ENCODE measurements at regions not wholly inside any gene's neighbourhood (a gene's known extent, or its start where the extent isn't known, plus 50 kb on each side); places are given as distances from the start of the nearest gene placed in this dataset.

DNA sequence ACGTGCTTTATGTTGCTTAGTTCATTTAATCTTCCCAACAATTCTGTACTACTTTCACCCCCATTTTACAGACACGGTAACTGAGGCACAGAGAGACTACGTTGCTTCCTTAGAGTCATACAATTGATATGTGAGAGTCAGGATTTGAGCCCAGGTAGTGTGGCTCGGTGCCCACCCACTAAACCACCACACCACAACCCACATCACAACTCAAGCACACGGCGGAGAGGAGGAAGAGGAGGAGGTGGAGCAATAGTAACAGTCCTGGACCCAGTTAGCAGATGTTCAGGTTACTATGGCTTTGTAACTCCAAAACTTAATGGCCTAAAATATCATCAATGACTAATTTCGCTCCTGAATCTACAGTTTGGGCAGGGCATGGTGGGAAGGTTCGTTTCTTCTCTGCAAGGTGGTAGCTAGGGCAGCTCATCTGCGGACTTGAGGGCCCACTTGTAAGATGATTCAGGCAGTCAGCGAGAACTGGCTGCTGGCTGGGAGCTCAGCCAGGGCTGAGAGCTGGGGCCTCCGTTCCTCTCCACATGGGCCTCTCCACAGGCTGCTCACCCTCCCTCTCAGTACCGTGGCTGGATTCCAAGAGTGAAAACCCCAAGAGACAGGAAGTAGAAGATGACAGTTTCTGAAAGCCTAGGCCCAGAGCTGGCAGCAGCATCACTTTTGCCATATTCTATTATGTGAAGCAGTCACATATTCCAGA is 167.1 kb downstream of the ZFP36L2 start:
- ChIA-PET CTCF (interaction anchor here (0.6 to 1.0 kb wide), 2 partner anchors 8 to 83 kb away, joined by 4 read pairs; no protein-coding TSS in a partner anchor), SMC1A (ENCODE audit: uncharacterized antibody, unreplicated experiment) (interaction anchor here (1.0 kb wide), 1 partner anchor 462 kb away, joined by 3 read pairs; no protein-coding TSS in a partner anchor), RAD21 (ENCODE audit: unreplicated experiment) (no interaction called here), POLR2A (interaction anchor here (0.5 kb wide), 1 partner anchor 86 kb away, joined by 5 read pairs; no protein-coding TSS in a partner anchor)
- Histone ChIP-seq H3K27ac (ENCODE audit: control insufficient read depth, insufficient read depth) (peak overlapping the region; percentile 50), H2AFZ (ENCODE audit: control insufficient read depth, low read depth, low read length) (peak overlapping the region; percentile 74), H3K27me3 (replicated peaks in 1 of 2; ENCODE audit: control insufficient read depth in 2 of 2, insufficient read depth in 2 of 2, low read length in 1 of 2) (no peaks in the 10 kb centered on the region; a peak in 1 of 4 replicates), H3K4me2 (ENCODE audit: control insufficient read depth, insufficient read depth) (peak overlapping the region; percentile 71), H3K4me1 (ENCODE audit: control insufficient read depth, insufficient read depth, low read length) (peaks cover 13% of the 10 kb centered on the region), H3K9me3 (replicated peaks; ENCODE audit: control insufficient read depth, insufficient read depth, low read length) (0 out of 3 replicates have a peak, but pooled peaks cover 2% of the 10 kb centered on the region), H3K4me3 (no peak overlapping the region), H4K20me1 (ENCODE audit: control insufficient read depth, insufficient read depth) (no peaks in the 10 kb centered on the region; the same call in 1 of the 2 replicates), H3K9ac (ENCODE audit: control insufficient read depth, insufficient read depth, low read length) (no peak overlapping the region), H3K79me2 (ENCODE audit: control insufficient read depth, insufficient read depth, low read length) (no peaks in the 10 kb centered on the region), H3K36me3 (ENCODE audit: control insufficient read depth in 2 of 2, insufficient read depth in 2 of 2, low read length in 1 of 2) (no peaks in the 10 kb centered on the region)
- DNase-seq (ENCODE audit: low read depth, low spot score) (peak; percentile 70), FAIRE-seq (peak; percentile 94), ATAC-seq (peak; percentile 92)
- in situ Hi-C loops (cut with MboI) = no loop called here
- 13% methylated on average over 12 of the region's 12 CpGs for WGBS (ENCODE audit: insufficient coverage, insufficient replicate concordance, low lambda C conversion rate, missing lambda C conversion rate)
- intact Hi-C loops (cut with micrococcal nuclease; ENCODE audit: unreplicated experiment) = no loop called here
- no TSS peak for BruUV-seq (replicated peaks)
- no peak for TF ChIP-seq ZNF207 (IDR thresholded peaks at IDR 0.05; ENCODE audit: borderline replicate concordance)
- TF ChIP-seq, protein P1, sequence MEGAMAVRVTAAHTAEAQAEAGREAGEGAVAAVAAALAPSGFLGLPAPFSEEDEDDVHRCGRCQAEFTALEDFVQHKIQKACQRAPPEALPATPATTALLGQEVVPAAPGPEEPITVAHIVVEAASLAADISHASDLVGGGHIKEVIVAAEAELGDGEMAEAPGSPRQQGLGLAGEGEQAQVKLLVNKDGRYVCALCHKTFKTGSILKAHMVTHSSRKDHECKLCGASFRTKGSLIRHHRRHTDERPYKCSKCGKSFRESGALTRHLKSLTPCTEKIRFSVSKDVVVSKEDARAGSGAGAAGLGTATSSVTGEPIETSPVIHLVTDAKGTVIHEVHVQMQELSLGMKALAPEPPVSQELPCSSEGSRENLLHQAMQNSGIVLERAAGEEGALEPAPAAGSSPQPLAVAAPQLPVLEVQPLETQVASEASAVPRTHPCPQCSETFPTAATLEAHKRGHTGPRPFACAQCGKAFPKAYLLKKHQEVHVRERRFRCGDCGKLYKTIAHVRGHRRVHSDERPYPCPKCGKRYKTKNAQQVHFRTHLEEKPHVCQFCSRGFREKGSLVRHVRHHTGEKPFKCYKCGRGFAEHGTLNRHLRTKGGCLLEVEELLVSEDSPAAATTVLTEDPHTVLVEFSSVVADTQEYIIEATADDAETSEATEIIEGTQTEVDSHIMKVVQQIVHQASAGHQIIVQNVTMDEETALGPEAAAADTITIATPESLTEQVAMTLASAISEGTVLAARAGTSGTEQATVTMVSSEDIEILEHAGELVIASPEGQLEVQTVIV (IDR thresholded peaks at IDR 0.05; ENCODE audit: borderline replicate concordance, partially characterized antibody) = no peak
- TF ChIP-seq ESRRA (IDR thresholded peaks at IDR 0.05; ENCODE audit: low read length) = no peak
- TF ChIP-seq, protein P2, sequence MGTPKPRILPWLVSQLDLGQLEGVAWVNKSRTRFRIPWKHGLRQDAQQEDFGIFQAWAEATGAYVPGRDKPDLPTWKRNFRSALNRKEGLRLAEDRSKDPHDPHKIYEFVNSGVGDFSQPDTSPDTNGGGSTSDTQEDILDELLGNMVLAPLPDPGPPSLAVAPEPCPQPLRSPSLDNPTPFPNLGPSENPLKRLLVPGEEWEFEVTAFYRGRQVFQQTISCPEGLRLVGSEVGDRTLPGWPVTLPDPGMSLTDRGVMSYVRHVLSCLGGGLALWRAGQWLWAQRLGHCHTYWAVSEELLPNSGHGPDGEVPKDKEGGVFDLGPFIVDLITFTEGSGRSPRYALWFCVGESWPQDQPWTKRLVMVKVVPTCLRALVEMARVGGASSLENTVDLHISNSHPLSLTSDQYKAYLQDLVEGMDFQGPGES (IDR thresholded peaks at IDR 0.05) = no peak
- TF ChIP-seq, protein P3, sequence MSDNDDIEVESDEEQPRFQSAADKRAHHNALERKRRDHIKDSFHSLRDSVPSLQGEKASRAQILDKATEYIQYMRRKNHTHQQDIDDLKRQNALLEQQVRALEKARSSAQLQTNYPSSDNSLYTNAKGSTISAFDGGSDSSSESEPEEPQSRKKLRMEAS (IDR thresholded peaks at IDR 0.05; ENCODE audit: low read depth, low read length) = no peak
- no peak for TF ChIP-seq CREB1 (IDR thresholded peaks at IDR 0.05; ENCODE audit: low read depth)
- TF ChIP-seq, protein P4, sequence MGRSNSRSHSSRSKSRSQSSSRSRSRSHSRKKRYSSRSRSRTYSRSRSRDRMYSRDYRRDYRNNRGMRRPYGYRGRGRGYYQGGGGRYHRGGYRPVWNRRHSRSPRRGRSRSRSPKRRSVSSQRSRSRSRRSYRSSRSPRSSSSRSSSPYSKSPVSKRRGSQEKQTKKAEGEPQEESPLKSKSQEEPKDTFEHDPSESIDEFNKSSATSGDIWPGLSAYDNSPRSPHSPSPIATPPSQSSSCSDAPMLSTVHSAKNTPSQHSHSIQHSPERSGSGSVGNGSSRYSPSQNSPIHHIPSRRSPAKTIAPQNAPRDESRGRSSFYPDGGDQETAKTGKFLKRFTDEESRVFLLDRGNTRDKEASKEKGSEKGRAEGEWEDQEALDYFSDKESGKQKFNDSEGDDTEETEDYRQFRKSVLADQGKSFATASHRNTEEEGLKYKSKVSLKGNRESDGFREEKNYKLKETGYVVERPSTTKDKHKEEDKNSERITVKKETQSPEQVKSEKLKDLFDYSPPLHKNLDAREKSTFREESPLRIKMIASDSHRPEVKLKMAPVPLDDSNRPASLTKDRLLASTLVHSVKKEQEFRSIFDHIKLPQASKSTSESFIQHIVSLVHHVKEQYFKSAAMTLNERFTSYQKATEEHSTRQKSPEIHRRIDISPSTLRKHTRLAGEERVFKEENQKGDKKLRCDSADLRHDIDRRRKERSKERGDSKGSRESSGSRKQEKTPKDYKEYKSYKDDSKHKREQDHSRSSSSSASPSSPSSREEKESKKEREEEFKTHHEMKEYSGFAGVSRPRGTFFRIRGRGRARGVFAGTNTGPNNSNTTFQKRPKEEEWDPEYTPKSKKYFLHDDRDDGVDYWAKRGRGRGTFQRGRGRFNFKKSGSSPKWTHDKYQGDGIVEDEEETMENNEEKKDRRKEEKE (IDR thresholded peaks at IDR 0.05) = no peak
- TF ChIP-seq SMARCA5 (IDR thresholded peaks at IDR 0.05) = 0 out of 2 replicates have a peak, but pooled peaks have one; percentile 23
- TF ChIP-seq, protein P5, sequence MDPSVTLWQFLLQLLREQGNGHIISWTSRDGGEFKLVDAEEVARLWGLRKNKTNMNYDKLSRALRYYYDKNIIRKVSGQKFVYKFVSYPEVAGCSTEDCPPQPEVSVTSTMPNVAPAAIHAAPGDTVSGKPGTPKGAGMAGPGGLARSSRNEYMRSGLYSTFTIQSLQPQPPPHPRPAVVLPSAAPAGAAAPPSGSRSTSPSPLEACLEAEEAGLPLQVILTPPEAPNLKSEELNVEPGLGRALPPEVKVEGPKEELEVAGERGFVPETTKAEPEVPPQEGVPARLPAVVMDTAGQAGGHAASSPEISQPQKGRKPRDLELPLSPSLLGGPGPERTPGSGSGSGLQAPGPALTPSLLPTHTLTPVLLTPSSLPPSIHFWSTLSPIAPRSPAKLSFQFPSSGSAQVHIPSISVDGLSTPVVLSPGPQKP (IDR thresholded peaks at IDR 0.05; ENCODE audit: low read depth, low read length) = no peak
- TF ChIP-seq JUNB (IDR thresholded peaks at IDR 0.05) = peak; percentile 42; the same call in 1 of the 2 replicates
- no peak for TF ChIP-seq NBN (IDR thresholded peaks at IDR 0.05)
- TF ChIP-seq POU2F2 (IDR thresholded peaks at IDR 0.05; ENCODE audit: borderline replicate concordance, low read depth, low read length) = no peak
- no peak for TF ChIP-seq SP1 (IDR thresholded peaks at IDR 0.05; ENCODE audit: low read depth, low read length)
- TF ChIP-seq BCL11A (IDR thresholded peaks at IDR 0.05; ENCODE audit: low read depth, low read length) = no peak
- TF ChIP-seq ASH2L (IDR thresholded peaks at IDR 0.05; ENCODE audit: borderline replicate concordance, low read depth) = no peak
- TF ChIP-seq MYC (IDR thresholded peaks at IDR 0.05; ENCODE audit: insufficient read depth, insufficient read length, insufficient replicate concordance, low read length, severe bottlenecking) = no peak
- TF ChIP-seq ZNF217 (IDR thresholded peaks at IDR 0.05) = no peak
